LNCaP clone FGC (cell line): ENCODE measurements at regions not wholly inside any gene's neighbourhood (a gene's known extent, or its start where the extent isn't known, plus 50 kb on each side); places are given as distances from the start of the nearest gene placed in this dataset.

ENCODE experiments used
- DNase-seq: peaks from one replicate; pipeline ENCODE4 v3.0.0-alpha.2; 2011; ENCODE audit warnings: low read depth
- H3K4me3 ChIP-seq: 2 replicates; pipeline ENCODE4 v1.5.1; 2011; ENCODE audit warnings: mild to moderate bottlenecking, low read depth, low read length, control low read depth
- TF ChIP-seq, protein P1 (sequence below): IDR thresholded peaks from 2 replicates; pipeline ENCODE4 v1.5.1; 2012; ENCODE audit warnings: mild to moderate bottlenecking; ENCODE audit not compliant: control insufficient read depth, insufficient read depth; ENCODE audit errors: extremely low read depth

DNA sequence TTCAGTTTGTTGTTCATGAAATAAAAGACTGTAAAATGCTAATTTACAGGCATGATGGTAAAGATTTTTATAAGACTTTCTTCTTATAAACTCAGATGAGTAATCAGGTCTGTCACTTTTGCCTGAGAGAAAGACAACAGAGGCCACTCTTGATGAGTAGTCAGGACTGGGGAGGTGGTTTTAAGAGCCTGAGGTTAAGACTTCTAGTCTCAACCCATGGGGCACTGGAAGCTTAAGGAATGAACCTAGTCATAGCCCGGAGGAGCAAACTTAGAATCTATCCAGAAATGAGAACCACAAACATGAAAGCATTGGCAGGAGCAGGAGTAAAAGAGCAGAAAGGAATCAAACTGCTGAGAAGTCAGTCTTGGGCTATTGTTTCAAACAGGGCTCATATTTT is 846.3 kb upstream of the ARPP21 start:
- peak; percentile 6 for DNase-seq
- TF ChIP-seq, protein P1, sequence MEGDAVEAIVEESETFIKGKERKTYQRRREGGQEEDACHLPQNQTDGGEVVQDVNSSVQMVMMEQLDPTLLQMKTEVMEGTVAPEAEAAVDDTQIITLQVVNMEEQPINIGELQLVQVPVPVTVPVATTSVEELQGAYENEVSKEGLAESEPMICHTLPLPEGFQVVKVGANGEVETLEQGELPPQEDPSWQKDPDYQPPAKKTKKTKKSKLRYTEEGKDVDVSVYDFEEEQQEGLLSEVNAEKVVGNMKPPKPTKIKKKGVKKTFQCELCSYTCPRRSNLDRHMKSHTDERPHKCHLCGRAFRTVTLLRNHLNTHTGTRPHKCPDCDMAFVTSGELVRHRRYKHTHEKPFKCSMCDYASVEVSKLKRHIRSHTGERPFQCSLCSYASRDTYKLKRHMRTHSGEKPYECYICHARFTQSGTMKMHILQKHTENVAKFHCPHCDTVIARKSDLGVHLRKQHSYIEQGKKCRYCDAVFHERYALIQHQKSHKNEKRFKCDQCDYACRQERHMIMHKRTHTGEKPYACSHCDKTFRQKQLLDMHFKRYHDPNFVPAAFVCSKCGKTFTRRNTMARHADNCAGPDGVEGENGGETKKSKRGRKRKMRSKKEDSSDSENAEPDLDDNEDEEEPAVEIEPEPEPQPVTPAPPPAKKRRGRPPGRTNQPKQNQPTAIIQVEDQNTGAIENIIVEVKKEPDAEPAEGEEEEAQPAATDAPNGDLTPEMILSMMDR: no peak
- no peak overlapping the region for H3K4me3 ChIP-seq

DNA sequence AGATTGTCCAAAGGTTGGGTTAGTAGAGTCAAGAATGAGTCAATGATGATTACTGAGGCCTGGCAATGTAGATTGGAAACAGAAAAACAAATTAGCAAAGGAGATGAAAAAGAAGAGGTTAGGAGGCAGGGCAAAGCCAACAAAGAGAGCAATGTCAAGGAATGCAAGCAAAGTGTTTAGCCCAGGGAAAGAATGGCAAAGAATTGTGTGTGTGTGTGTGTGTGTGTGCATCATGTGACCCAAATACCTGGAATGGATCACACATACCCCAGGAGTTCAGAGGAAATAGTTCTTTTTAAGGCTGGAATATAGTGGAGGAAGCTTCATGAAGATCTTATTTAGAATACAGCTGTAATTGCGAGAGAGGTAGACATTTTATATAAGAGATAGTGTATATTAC is 831.7 kb upstream of the ARPP21 start:
- no peak overlapping the region for H3K4me3 ChIP-seq
- DNase-seq: no peak
- TF ChIP-seq, protein P1: no peak

DNA sequence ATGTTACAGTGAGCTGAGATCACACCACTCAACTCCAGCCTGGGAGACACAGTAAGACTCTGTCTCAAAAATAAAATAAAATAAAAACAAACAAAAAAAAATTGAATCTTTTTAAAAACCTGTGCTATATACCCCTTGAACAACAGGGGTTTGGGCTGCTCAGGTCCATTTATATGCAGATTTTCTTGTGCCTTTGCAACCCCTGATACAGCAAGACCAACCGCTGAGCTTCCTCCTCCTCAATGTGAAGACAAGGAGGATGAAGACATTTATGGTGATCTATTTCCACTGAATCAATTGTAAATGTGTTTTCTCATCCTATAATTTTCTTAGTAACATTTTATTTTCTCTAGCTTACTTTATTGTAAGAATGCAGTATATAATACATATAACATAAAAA is 831.0 kb upstream of the ARPP21 start:
- DNase-seq: no peak
- H3K4me3 ChIP-seq: no peak overlapping the region
- TF ChIP-seq, protein P1: no peak

DNA sequence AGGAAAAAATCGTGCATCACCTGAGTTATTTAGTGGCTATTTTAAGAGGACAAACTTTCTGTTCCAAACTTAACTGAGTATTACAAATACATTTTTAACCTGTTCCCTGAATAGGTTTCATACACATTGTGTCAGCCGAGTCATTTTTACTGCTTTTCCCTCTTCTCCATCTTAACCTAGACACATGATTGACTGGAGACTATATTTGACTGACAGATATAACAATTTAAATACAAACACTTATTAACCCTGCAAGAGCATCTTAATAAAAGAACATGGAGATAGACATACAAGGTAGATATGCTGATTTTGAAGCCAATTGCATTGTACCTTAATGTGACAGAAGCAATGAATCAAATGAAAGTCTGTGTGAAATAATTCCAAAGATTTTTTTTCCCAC is 810.5 kb upstream of the ARPP21 start:
- no peak overlapping the region for H3K4me3 ChIP-seq
- TF ChIP-seq, protein P1: no peak
- no peak for DNase-seq

DNA sequence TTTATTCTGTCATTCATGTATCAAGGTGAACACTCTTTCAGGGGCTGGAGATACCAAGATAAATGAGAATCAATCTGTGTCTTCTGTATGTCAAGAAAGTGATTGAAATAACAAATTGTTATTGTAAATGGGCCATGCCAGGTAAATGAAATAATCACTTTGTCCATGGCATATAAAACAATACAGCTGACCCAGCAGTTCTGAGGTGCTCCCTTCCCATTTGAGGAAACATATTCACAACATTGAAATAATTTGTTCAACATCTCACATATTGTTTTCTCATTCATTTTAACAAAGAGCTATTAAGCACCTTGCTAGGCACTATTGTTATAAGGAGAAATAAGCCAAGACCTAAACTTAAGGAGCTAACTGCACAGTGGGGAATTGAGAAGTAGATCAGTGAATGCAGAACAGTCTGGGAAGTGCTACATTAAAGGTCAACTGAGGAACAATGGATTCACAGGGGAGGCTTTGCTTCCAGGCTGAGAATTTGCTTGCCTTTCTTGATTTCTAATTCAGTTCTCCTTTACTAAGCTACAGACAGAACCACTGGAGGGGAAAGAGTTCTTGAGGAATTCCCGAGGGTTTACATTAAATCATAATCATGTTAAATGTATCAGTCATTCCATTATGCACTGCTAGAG is 806.3 kb upstream of the ARPP21 start:
- no peak overlapping the region for H3K4me3 ChIP-seq
- DNase-seq: no peak
- TF ChIP-seq, protein P1: no peak

DNA sequence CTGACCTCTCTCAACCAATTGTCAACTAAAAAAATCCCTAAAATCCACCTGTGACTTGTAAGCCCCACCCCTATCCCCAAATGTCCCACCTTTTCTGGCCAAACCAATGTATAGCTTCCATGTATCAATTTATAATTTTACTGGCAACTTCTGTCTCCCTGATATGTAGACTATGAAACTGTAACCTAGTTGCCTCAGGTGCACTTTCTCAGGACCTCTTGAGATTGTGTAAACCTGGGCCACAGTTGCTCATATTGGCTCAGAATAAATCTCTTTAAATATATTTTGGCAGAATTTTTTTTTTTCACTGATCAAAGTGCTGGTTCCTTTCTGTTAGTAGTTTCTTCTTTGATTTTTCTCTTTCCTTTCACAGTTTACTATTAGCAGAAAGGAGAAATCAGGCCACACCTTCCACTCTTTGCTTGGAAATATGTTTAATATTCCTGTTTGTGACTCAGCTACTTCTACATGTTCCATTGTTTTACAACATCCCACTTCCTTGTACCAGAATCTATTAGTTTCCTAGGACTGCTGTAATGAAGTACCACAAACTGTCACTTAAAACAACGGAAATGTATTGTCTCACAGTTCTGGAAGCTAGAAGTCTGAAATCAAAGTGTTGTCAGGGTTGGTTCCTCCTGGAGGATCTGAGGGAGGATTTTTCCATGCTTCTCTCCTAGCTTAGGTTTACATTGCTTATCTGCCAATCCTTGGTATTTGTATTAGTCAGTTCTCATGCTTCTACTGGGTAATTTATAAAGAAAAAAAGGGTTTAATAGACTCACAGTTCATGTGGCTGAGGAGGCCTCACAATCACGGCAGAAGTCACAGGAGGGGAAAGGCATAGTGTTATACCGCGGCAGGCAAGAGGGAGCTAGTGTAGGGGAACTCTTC is 801.2 kb upstream of the ARPP21 start:
- no peak overlapping the region for H3K4me3 ChIP-seq
- TF ChIP-seq, protein P1: no peak
- peak; percentile 21 for DNase-seq
